HepG2 (cell line): ENCODE measurements at regions not wholly inside any gene's neighbourhood (a gene's known extent, or its start where the extent isn't known, plus 50 kb on each side); places are given as distances from the start of the nearest gene placed in this dataset.

Experiments used
- ATAC-seq: fragments of 200-7000 bp; cut with Tn5 transposase; 3 replicates; pipeline ENCODE4 v1.9.1; 2020; ENCODE audit warnings: mild to moderate bottlenecking, moderate library complexity
- BruUV-seq: library from RNA; stranded (reverse); fragments of 400-500 nt; replicated peaks from 2 replicates; lab custom pipeline; 2021; lab: Mats Ljungman, UMichigan
- CTCF ChIA-PET: fragments of 300-600 bp; formaldehyde crosslinking; extraction: SDS; loops from one replicate; lab custom pipeline; 2021; ENCODE audit warnings: low total read pairs, inconsistent platforms, low intra/inter-chr PET ratio; lab: Yijun Ruan, JAX
- POLR2A ChIA-PET: fragments of 350-600 bp; sonication (Branson Sonifier 250); formaldehyde crosslinking; loops from one replicate; lab custom pipeline; 2020; ENCODE audit warnings: antibody characterized with exemption, inconsistent platforms; lab: Yijun Ruan, JAX
- DNase-seq: peaks from one replicate; pipeline ENCODE4 v3.0.0-alpha.2; 2015; ENCODE audit warnings: low spot score
- FAIRE-seq: peaks from 3 replicates; lab custom pipeline; 2011; peaks lifted over from hg19 to GRCh38; lab: Jason Lieb, UNC
- H2AFZ ChIP-seq: one replicate; pipeline ENCODE4 v1.6.1; 2011; ENCODE audit warnings: low read length, inconsistent platforms
- H3K27ac ChIP-seq: fragments of 300-600 bp; 3 replicates; pipeline ENCODE4 v1.8.0; 2011; ENCODE audit warnings: mixed run types, mild to moderate bottlenecking, mixed read lengths, low read length, inconsistent platforms; ENCODE audit not compliant: insufficient read depth; ENCODE audit errors: extremely low read length
- H3K27me3 ChIP-seq, 2 experiments: fragments of 200-600 bp in 1 of 2; 2 replicates in 1 of 2; 3 replicates in 1 of 2; pipeline versions ENCODE4 v1.6.0 to v1.8.0; 2011; ENCODE audit warnings: low read length in 2 of 2, mild to moderate bottlenecking in 2 of 2, moderate library complexity in 2 of 2, inconsistent platforms in 1 of 2; ENCODE audit not compliant: insufficient read depth in 2 of 2, control insufficient read depth in 1 of 2
- H3K36me3 ChIP-seq, 2 experiments: fragments of 200-600 bp in 1 of 2; replicated peaks in 1 of 2; 2 replicates in 1 of 2; 3 replicates in 1 of 2; pipeline versions ENCODE4 v1.5.1 to v1.8.0; 2011; ENCODE audit warnings: low read length in 2 of 2, inconsistent platforms in 1 of 2; ENCODE audit not compliant: insufficient read depth in 2 of 2, control insufficient read depth in 1 of 2
- H3K4me1 ChIP-seq: 2 replicates; pipeline ENCODE4 v1.5.1; 2012; ENCODE audit warnings: low read length, inconsistent platforms; ENCODE audit not compliant: insufficient read depth
- H3K4me2 ChIP-seq: 2 replicates; pipeline ENCODE4 v1.6.0; 2011; ENCODE audit warnings: low read depth, low read length, inconsistent platforms
- H3K4me3 ChIP-seq, 3 experiments: fragments of 200-600 bp in 1 of 3; sonication (generic), shearing (Covaris generic) in 1 of 3; replicated peaks in 1 of 3; 2 replicates each; pipeline ENCODE4 v1.5.1; 2011 to 2016; ENCODE audit warnings: low read length in 3 of 3, inconsistent platforms in 2 of 3, low read depth in 2 of 3, mild to moderate bottlenecking in 2 of 3, control low read depth in 1 of 3, mixed read lengths in 1 of 3; ENCODE audit not compliant: insufficient read depth in 1 of 3
- H3K79me2 ChIP-seq: one replicate; pipeline ENCODE4 v1.6.1; 2011; ENCODE audit warnings: low read length, inconsistent platforms; ENCODE audit not compliant: insufficient read depth
- H3K9ac ChIP-seq: 2 replicates; pipeline ENCODE4 v1.6.0; 2011; ENCODE audit warnings: mild to moderate bottlenecking, low read depth, low read length, inconsistent platforms; ENCODE audit not compliant: insufficient read depth
- H3K9me3 ChIP-seq: 2 replicates; pipeline ENCODE4 v1.5.1; 2012; ENCODE audit warnings: mild to moderate bottlenecking, low read length
- H4K20me1 ChIP-seq: 2 replicates; pipeline ENCODE4 v1.6.0; 2011; ENCODE audit warnings: inconsistent platforms, mild to moderate bottlenecking, low read length, moderate library complexity; ENCODE audit not compliant: insufficient read depth
- CCDC6 ChIP-seq: sonication (generic); formaldehyde crosslinking; IDR thresholded peaks from 2 replicates; pipeline ENCODE4 v1.8.1; 2022; ENCODE audit warnings: mild to moderate bottlenecking, missing genetic modification reagents, moderate library complexity
- CEBPZ ChIP-seq: IDR thresholded peaks from 2 replicates; pipeline ENCODE4 v1.6.1; 2012; ENCODE audit warnings: low read length, improper control_type of control experiment
- FOXK2 ChIP-seq: fragments of 450-650 bp; IDR thresholded peaks from 2 replicates; pipeline ENCODE4 v1.6.1; 2016
- GABPB1 ChIP-seq: IDR thresholded peaks from 2 replicates; pipeline ENCODE4 v1.6.1; 2016; ENCODE audit warnings: mild to moderate bottlenecking, missing genetic modification reagents, moderate library complexity, missing compliant biosample characterization
- HOXA9 ChIP-seq: sonication (generic); formaldehyde crosslinking; IDR thresholded peaks from 2 replicates; pipeline ENCODE4 v1.8.1; 2022; ENCODE audit warnings: missing genetic modification reagents, mild to moderate bottlenecking, moderate library complexity, borderline replicate concordance
- KAT2B ChIP-seq: fragments of 150-350 bp; IDR thresholded peaks from 2 replicates; pipeline ENCODE4 v1.6.1; 2014; ENCODE audit warnings: low read depth, low read length, borderline replicate concordance
- PHF21A ChIP-seq: sonication (generic); formaldehyde crosslinking; IDR thresholded peaks from 2 replicates; pipeline ENCODE4 v1.5.0; 2020; ENCODE audit warnings: mild to moderate bottlenecking, missing genetic modification reagents
- U2AF2 ChIP-seq: fragments of 200-400 bp; formaldehyde crosslinking; IDR thresholded peaks from 2 replicates; pipeline ENCODE4 v1.6.1; 2017; ENCODE audit warnings: low read depth, mild to moderate bottlenecking, low read length
- ZGPAT ChIP-seq: IDR thresholded peaks from 2 replicates; pipeline ENCODE4 v1.6.1; 2016; ENCODE audit warnings: mild to moderate bottlenecking
- ZNF17 ChIP-seq: sonication (generic); formaldehyde crosslinking; IDR thresholded peaks from 2 replicates; pipeline ENCODE4 v1.5.0; 2020; ENCODE audit warnings: mild to moderate bottlenecking, missing genetic modification reagents
- ZNF343 ChIP-seq: sonication (generic); formaldehyde crosslinking; IDR thresholded peaks from 2 replicates; pipeline ENCODE4 v1.4.0; 2020; ENCODE audit warnings: mild to moderate bottlenecking, missing genetic modification reagents
- ZNF546 ChIP-seq: sonication (generic); formaldehyde crosslinking; conservative IDR thresholded peaks from 2 replicates; pipeline ENCODE4 v1.8.1; 2023; ENCODE audit warnings: mild to moderate bottlenecking, missing genetic modification reagents
- ZNF614 ChIP-seq: IDR thresholded peaks from 2 replicates; pipeline ENCODE4 v1.6.1; 2018; ENCODE audit warnings: missing biosample characterization, missing genetic modification reagents, inconsistent platforms, borderline replicate concordance
- ZNF615 ChIP-seq: sonication (generic); formaldehyde crosslinking; IDR thresholded peaks from 2 replicates; pipeline ENCODE4 v1.5.0; 2020; ENCODE audit warnings: mild to moderate bottlenecking, missing genetic modification reagents, borderline replicate concordance
- ZSCAN31 ChIP-seq: sonication (generic); formaldehyde crosslinking; IDR thresholded peaks from 2 replicates; pipeline ENCODE4 v1.5.0; 2020; ENCODE audit warnings: low read depth, mild to moderate bottlenecking, missing genetic modification reagents
- WGBS: methylation state at CpG from one replicate; pipeline ENCODE4 v1.1.6; 2017; ENCODE audit warnings: low lambda C conversion rate; 5-methylcytosine and 5-hydroxymethylcytosine counted together
- in situ Hi-C: cut with HindIII; loops from 2 replicates; pipeline ENCODE4 v1.10.0; 2017; ENCODE audit warnings: low pct_unique_long_range_greater_than_20kb; ENCODE audit not compliant: extremely low pct_ligation_motif_present
- intact Hi-C: fragments of 100-400 bp; cut with micrococcal nuclease; formaldehyde crosslinking; loops from one replicate; pipeline ENCODE4 v1.10.0; 2022; ENCODE audit not compliant: unreplicated experiment

GRCh38 chr9:126089789-126090188 lies 236.8 kb upstream of the MVB12B start:
- H3K9me3 ChIP-seq: no peaks in the 10 kb centered on the region
- 17% methylated on average over 1 of the region's 2 CpGs for WGBS
- no peaks in the 10 kb centered on the region for H4K20me1 ChIP-seq
- in situ Hi-C loops (no loop called here), intact Hi-C loops (no loop called here)
- ChIA-PET CTCF (no interaction called here), POLR2A (no interaction called here)
- no peak for FAIRE-seq
- no peak overlapping the region for H3K4me2 ChIP-seq
- ATAC-seq: no peak
- BruUV-seq: no TSS peak
- no peak overlapping the region for H3K27ac ChIP-seq
- H3K27me3 ChIP-seq: peaks cover 0 to 6% of the 10 kb centered on the region in 2 experiments; a peak in 1 of 5 replicates
- no peaks in the 10 kb centered on the region for H3K79me2 ChIP-seq
- H3K4me1 ChIP-seq: no peaks in the 10 kb centered on the region
- no peak overlapping the region for H3K4me3 ChIP-seq
- TF ChIP-seq KAT2B: no peak
- TF ChIP-seq HOXA9 (CRISPR knock-in tag): no peak
- TF ChIP-seq CEBPZ: no peak
- TF ChIP-seq ZNF17 (CRISPR knock-in tag): no peak
- no peak for TF ChIP-seq ZNF615
- TF ChIP-seq PHF21A (CRISPR knock-in tag): no peak
- DNase-seq: no peak
- no peak overlapping the region for H2AFZ ChIP-seq
- H3K36me3 ChIP-seq: no peaks in the 10 kb centered on the region
- H3K9ac ChIP-seq: no peak overlapping the region

- intact Hi-C loops: no loop called here
- FAIRE-seq: no peak
- CTCF ChIA-PET: no interaction called here
- POLR2A ChIA-PET: no interaction called here
- Histone ChIP-seq H2AFZ (no peak overlapping the region), H3K79me2 (no peaks in the 10 kb centered on the region), H3K9ac (no peak overlapping the region), H3K27ac (no peak overlapping the region), H3K27me3 (peaks cover 1 to 9% of the 10 kb centered on the region in 2 experiments; a peak in 1 of 5 replicates), H3K4me2 (no peak overlapping the region), H3K9me3 (no peaks in the 10 kb centered on the region), H4K20me1 (no peaks in the 10 kb centered on the region), H3K4me3 (no peak overlapping the region), H3K36me3 (no peaks in the 10 kb centered on the region), H3K4me1 (no peaks in the 10 kb centered on the region)
- no peak for DNase-seq
- BruUV-seq: no TSS peak
- in situ Hi-C loops: no loop called here
- 68% methylated on average over 8 of the region's 9 CpGs for WGBS
- ATAC-seq: no peak
- TF ChIP-seq ZNF546 (CRISPR knock-in tag): no peak
- no peak for TF ChIP-seq ZNF614 (CRISPR knock-in tag)
- TF ChIP-seq GABPB1 (CRISPR knock-in tag): no peak
- TF ChIP-seq CCDC6 (CRISPR knock-in tag): no peak
- no peak for TF ChIP-seq ZSCAN31
- no peak for TF ChIP-seq ZNF343 (CRISPR knock-in tag)
- TF ChIP-seq U2AF2: no peak
- TF ChIP-seq FOXK2: no peak
- no peak for TF ChIP-seq ZGPAT (CRISPR knock-in tag)
Measured at GRCh38 chr9:126093771-126094170, 232.9 kb upstream of the MVB12B start.
